OCI-LY3 (cell line): ENCODE measurements at regions not wholly inside any gene's neighbourhood (a gene's known extent, or its start where the extent isn't known, plus 50 kb on each side); places are given as distances from the start of the nearest gene placed in this dataset.

Source experiments
- H2AFZ ChIP-seq: fragments of 200-600, 300-600 bp; shearing (Covaris generic); 2 replicates; pipeline ENCODE4 v1.6.0; 2014; ENCODE audit warnings: antibody characterized with exemption, low read depth, low read length
- H3K27ac ChIP-seq: fragments of 200-600, 300-600 bp; sonication (generic); 2 replicates; pipeline ENCODE4 v1.5.1; 2014; ENCODE audit warnings: mild to moderate bottlenecking, low read length, moderate library complexity, mixed read lengths
- H3K27me3 ChIP-seq: fragments of 200-600, 300-600 bp; sonication (generic); 2 replicates; pipeline ENCODE4 v1.6.1; 2014; ENCODE audit warnings: low read depth, low read length, mixed read lengths
- H3K36me3 ChIP-seq: fragments of 200-600, 300-600 bp; sonication (generic); replicated peaks from 2 replicates; pipeline ENCODE3; 2014; ENCODE audit warnings: low read depth, low read length, mixed read lengths
- H3K4me1 ChIP-seq: fragments of 300-600, 200-600 bp; sonication (generic); 2 replicates; pipeline ENCODE4 v1.6.1; 2014; ENCODE audit warnings: low read length, mixed read lengths
- H3K4me2 ChIP-seq: fragments of 200-600, 300-600 bp; sonication (generic); 2 replicates; pipeline ENCODE4 v1.6.1; 2014; ENCODE audit warnings: low read length, mixed read lengths
- H3K4me3 ChIP-seq: fragments of 300-600, 200-600 bp; sonication (generic); 2 replicates; pipeline ENCODE4 v1.5.1; 2014; ENCODE audit warnings: antibody characterized with exemption, mild to moderate bottlenecking, low read length, moderate library complexity
- H3K79me2 ChIP-seq: fragments of 300-600, 200-600 bp; shearing (Covaris generic); 2 replicates; pipeline ENCODE4 v1.6.1; 2014; ENCODE audit warnings: mild to moderate bottlenecking, low read length, mixed read lengths
- H3K9ac ChIP-seq: fragments of 300-600, 200-600 bp; shearing (Covaris generic); 2 replicates; pipeline ENCODE4 v1.6.0; 2014; ENCODE audit warnings: mild to moderate bottlenecking, low read length, moderate library complexity
- H3K9me3 ChIP-seq: fragments of 200-600, 300-600 bp; shearing (Covaris generic); 2 replicates; pipeline ENCODE4 v1.6.1; 2014; ENCODE audit warnings: low read length, mixed read lengths; ENCODE audit not compliant: insufficient read depth
- H4K20me1 ChIP-seq: fragments of 200-600, 300-600 bp; sonication (generic); 2 replicates; pipeline ENCODE4 v1.6.1; 2016; ENCODE audit warnings: low read length, mixed read lengths; ENCODE audit not compliant: insufficient read depth
- EZH2phosphoT487 ChIP-seq: fragments of 200-600 bp; shearing (Covaris generic); IDR thresholded peaks from 2 replicates; pipeline ENCODE4 v1.6.1; 2018; ENCODE audit warnings: antibody characterized with exemption, mixed run types, low read depth
- TF ChIP-seq, protein P1 (sequence below): fragments of 200-600, 300-600 bp; sonication (generic); IDR thresholded peaks from 2 replicates; pipeline ENCODE4 v1.5.1; 2014; ENCODE audit warnings: antibody characterized with exemption, low read length, low read depth

DNA sequence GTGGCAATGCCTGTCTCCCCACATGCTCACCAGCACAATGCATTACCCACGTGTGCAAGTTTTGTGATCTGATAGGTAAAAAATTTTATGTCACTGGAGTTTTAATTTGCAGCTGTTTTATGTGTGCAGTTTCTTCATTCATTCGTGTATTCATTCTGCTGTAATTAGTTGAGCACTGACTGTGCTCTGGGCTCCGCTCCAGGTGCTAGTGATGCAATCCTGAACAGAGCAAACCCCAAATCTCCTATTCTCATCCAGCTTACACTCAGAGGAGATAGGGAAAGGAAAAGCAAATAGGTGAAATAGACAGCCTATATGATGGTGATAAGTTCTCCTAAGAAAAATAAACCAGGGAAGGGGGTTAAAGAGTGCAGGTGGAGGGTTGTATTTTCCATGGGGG is 148.4 kb downstream of the TENT4A start:
- H3K4me3 ChIP-seq: no peak overlapping the region
- H3K4me1 ChIP-seq: no peaks in the 10 kb centered on the region
- no peaks in the 10 kb centered on the region for H3K9me3 ChIP-seq
- H4K20me1 ChIP-seq: no peaks in the 10 kb centered on the region
- H2AFZ ChIP-seq: no peak overlapping the region
- H3K9ac ChIP-seq: no peak overlapping the region
- no peaks in the 10 kb centered on the region for H3K27me3 ChIP-seq
- H3K79me2 ChIP-seq: no peaks in the 10 kb centered on the region
- H3K36me3 ChIP-seq: no peaks in the 10 kb centered on the region
- TF ChIP-seq EZH2phosphoT487: no peak
- TF ChIP-seq, protein P1, sequence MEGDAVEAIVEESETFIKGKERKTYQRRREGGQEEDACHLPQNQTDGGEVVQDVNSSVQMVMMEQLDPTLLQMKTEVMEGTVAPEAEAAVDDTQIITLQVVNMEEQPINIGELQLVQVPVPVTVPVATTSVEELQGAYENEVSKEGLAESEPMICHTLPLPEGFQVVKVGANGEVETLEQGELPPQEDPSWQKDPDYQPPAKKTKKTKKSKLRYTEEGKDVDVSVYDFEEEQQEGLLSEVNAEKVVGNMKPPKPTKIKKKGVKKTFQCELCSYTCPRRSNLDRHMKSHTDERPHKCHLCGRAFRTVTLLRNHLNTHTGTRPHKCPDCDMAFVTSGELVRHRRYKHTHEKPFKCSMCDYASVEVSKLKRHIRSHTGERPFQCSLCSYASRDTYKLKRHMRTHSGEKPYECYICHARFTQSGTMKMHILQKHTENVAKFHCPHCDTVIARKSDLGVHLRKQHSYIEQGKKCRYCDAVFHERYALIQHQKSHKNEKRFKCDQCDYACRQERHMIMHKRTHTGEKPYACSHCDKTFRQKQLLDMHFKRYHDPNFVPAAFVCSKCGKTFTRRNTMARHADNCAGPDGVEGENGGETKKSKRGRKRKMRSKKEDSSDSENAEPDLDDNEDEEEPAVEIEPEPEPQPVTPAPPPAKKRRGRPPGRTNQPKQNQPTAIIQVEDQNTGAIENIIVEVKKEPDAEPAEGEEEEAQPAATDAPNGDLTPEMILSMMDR: no peak
- no peak overlapping the region for H3K27ac ChIP-seq
- no peak overlapping the region for H3K4me2 ChIP-seq

DNA sequence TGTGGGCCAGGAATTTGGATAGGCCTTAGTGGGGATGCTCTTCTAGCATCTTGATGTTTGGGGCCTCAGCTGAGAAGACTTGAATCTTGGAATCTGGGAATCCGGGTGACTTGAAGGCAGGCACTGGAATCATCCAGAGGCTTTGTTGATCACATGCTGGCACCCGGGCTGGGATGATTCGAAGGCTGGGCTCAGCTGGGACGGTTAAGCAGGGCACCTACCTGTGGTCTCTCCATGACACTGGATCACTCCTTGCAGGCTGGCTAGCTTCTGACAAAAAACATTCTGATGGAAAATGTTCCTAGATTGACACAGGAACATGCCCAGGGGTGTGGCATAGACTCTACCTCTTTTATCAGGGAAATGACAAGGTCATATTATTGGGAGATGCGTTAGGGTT is 149.1 kb downstream of the TENT4A start:
- Histone ChIP-seq H3K4me2 (no peak overlapping the region), H3K4me3 (no peak overlapping the region), H3K27me3 (no peaks in the 10 kb centered on the region), H3K9me3 (no peaks in the 10 kb centered on the region), H3K27ac (no peak overlapping the region), H3K36me3 (no peaks in the 10 kb centered on the region), H3K4me1 (no peaks in the 10 kb centered on the region), H4K20me1 (no peaks in the 10 kb centered on the region), H3K79me2 (no peaks in the 10 kb centered on the region), H2AFZ (no peak overlapping the region), H3K9ac (no peak overlapping the region)
- TF ChIP-seq, protein P1: no peak

DNA sequence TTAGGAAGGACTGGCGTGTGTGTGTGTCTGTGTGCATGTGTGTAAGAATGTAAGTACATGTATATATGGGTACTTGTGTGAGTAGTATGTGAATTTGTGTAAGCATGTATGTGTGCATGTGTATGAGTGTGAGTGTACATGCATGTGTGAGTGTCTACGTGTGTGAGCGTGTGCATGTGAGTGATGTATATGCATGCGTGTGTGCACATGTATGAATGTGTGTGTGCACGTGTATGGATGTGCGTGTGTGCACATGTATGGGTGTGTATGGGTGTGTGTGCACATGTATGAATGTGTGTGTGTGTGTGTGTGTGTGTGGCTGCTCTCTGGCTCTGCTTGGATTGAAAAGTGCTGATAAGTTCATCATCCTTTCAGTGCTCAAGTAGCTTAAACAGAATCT is 154.5 kb downstream of the TENT4A start:
- Histone ChIP-seq H3K4me2 (no peak overlapping the region), H2AFZ (no peak overlapping the region), H3K4me3 (no peak overlapping the region), H3K27me3 (no peaks in the 10 kb centered on the region), H3K27ac (no peak overlapping the region), H3K36me3 (no peaks in the 10 kb centered on the region), H3K9me3 (no peaks in the 10 kb centered on the region), H4K20me1 (no peaks in the 10 kb centered on the region), H3K79me2 (no peaks in the 10 kb centered on the region), H3K4me1 (no peaks in the 10 kb centered on the region), H3K9ac (no peak overlapping the region)
- TF ChIP-seq EZH2phosphoT487: no peak
- TF ChIP-seq, protein P1: no peak

DNA sequence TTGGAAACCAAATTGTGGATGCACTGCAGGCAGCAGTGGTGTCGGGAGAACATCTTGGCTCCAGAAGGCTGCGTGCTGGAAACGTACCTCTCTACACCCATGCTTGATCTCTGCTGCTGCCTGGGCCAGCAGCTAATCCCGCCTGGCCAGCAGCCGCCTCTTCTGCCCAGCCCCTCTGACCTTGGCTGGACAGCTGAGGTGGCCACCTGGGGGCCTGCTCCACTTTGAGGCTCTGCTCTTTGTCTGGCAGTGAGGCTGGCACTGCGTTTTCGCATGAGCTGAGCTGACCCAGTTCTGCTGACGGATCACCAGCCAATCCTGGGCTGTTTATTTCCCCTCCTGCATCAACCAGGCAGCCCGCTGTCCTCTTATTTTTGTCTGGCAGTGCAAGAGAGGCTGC is 154.9 kb downstream of the TENT4A start:
- H3K4me3 ChIP-seq: no peak overlapping the region
- no peaks in the 10 kb centered on the region for H4K20me1 ChIP-seq
- no peaks in the 10 kb centered on the region for H3K79me2 ChIP-seq
- no peak overlapping the region for H3K27ac ChIP-seq
- no peak overlapping the region for H3K4me2 ChIP-seq
- H3K9ac ChIP-seq: no peak overlapping the region
- H3K27me3 ChIP-seq: no peaks in the 10 kb centered on the region
- no peak for TF ChIP-seq EZH2phosphoT487
- TF ChIP-seq, protein P1: no peak
- H2AFZ ChIP-seq: no peak overlapping the region
- no peaks in the 10 kb centered on the region for H3K36me3 ChIP-seq
- H3K9me3 ChIP-seq: no peaks in the 10 kb centered on the region
- H3K4me1 ChIP-seq: no peaks in the 10 kb centered on the region
